ENCODE measurements at regions not wholly inside any gene's neighbourhood (a gene's known extent, or its start where the extent isn't known, plus 50 kb on each side); places are given as distances from the start of the nearest gene placed in this dataset.

- DNase-seq (ENCODE audit: extremely low spot score in 2 of 2), result no peak
- Histone ChIP-seq H3K4me3 (no peak overlapping the region), H3K27ac (no peak overlapping the region), H3K27me3 (no peaks in the 10 kb centered on the region), H3K36me3 (no peaks in the 10 kb centered on the region), H3K9me3 (no peaks in the 10 kb centered on the region), H3K4me1 (no peaks in the 10 kb centered on the region)
- intact Hi-C loops (cut with DNase I), result no loop called here
- TF ChIP-seq CTCF (IDR thresholded peaks at IDR 0.05) (no peak), POLR2A (IDR thresholded peaks at IDR 0.05) (no peak), POLR2AphosphoS5 (IDR thresholded peaks at IDR 0.05; ENCODE audit: insufficient read depth in 1 of 2, low read depth in 1 of 2) (no peak)
Measured at GRCh38 chr2:447902-448665, 160.2 kb upstream of the ALKAL2 start.

GRCh38 chr2:446963-447530, 159.2 kb upstream of the ALKAL2 start:
- Histone ChIP-seq H3K4me3 (no peak overlapping the region), H3K36me3 (no peaks in the 10 kb centered on the region), H3K9me3 (no peaks in the 10 kb centered on the region), H3K27me3 (no peaks in the 10 kb centered on the region), H3K27ac (no peak overlapping the region), H3K4me1 (no peaks in the 10 kb centered on the region)
- TF ChIP-seq POLR2A (IDR thresholded peaks at IDR 0.05) (no peak), POLR2AphosphoS5 (IDR thresholded peaks at IDR 0.05; ENCODE audit: insufficient read depth in 1 of 2, low read depth in 1 of 2) (no peak), CTCF (IDR thresholded peaks at IDR 0.05) (no peak)
- no peak for DNase-seq (ENCODE audit: extremely low spot score in 2 of 2)
- intact Hi-C loops (cut with DNase I), result no loop called here

GRCh38 chr2:446303-446874, 158.5 kb upstream of the ALKAL2 start:
- Histone ChIP-seq H3K27me3 (no peaks in the 10 kb centered on the region), H3K4me3 (no peak overlapping the region), H3K27ac (no peak overlapping the region), H3K4me1 (no peaks in the 10 kb centered on the region), H3K36me3 (no peaks in the 10 kb centered on the region), H3K9me3 (no peaks in the 10 kb centered on the region)
- no peak for DNase-seq (ENCODE audit: extremely low spot score in 2 of 2)
- intact Hi-C loops (cut with DNase I), result no loop called here
- TF ChIP-seq CTCF (IDR thresholded peaks at IDR 0.05) (no peak), POLR2AphosphoS5 (IDR thresholded peaks at IDR 0.05; ENCODE audit: insufficient read depth in 1 of 2, low read depth in 1 of 2) (no peak), POLR2A (IDR thresholded peaks at IDR 0.05) (no peak)

GRCh38 chr2:445896-446295, 158.0 kb upstream of the ALKAL2 start:
- H3K27me3 ChIP-seq, result no peaks in the 10 kb centered on the region
- TF ChIP-seq CTCF (IDR thresholded peaks at IDR 0.05) (no peak), POLR2A (IDR thresholded peaks at IDR 0.05) (no peak), POLR2AphosphoS5 (IDR thresholded peaks at IDR 0.05; ENCODE audit: insufficient read depth in 1 of 2, low read depth in 1 of 2) (no peak)
- H3K4me3 ChIP-seq, result no peak overlapping the region
- no peak overlapping the region for H3K27ac ChIP-seq
- intact Hi-C loops (cut with DNase I), result no loop called here
- H3K36me3 ChIP-seq, result no peaks in the 10 kb centered on the region
- H3K4me1 ChIP-seq, result no peaks in the 10 kb centered on the region
- H3K9me3 ChIP-seq, result no peaks in the 10 kb centered on the region
- DNase-seq (ENCODE audit: extremely low spot score in 2 of 2), result no peak

All from vagina (tissue), 2 donors.